ENCODE measurements at regions not wholly inside any gene's neighbourhood (a gene's known extent, or its start where the extent isn't known, plus 50 kb on each side); places are given as distances from the start of the nearest gene placed in this dataset.

- TF ChIP-seq CTCF (IDR thresholded peaks at IDR 0.05; ENCODE audit: insufficient read depth, low read depth, low read length) (no peak), EZH2 (IDR thresholded peaks at IDR 0.05; ENCODE audit: insufficient read depth, low read length) (no peak)
Measured at GRCh38 chr6:22124756-22125155, 172.1 kb downstream of the PRL start.
